ENCODE measurements at regions not wholly inside any gene's neighbourhood (a gene's known extent, or its start where the extent isn't known, plus 50 kb on each side); places are given as distances from the start of the nearest gene placed in this dataset.
"Not testable (repeated sequence)": the region's sequence is repeated elsewhere in the genome, so short reads cannot be mapped to it uniquely, and the experiment has no call there.

DNA sequence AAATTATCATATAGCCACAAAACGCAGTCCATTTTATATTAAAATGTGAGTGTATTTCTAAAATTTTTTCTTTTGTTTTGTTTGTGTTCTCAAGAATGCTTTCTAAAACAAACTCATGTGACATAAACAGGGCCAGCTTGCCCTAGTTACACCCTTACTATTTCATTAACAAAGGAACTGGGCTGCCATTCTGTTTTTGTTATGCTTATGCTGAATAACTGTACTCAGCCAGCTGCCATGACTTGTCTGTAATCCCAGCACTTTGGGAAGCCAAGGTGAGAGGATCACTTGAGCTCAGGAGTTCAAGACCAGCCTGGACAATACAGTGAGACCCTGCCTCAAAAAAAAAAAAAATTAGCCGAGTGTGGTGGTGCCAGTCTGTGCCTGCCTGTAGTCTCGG, 66.0 kb upstream of the TMED7 start:
- not testable (repeated sequence) for H3K4me1 ChIP-seq (ENCODE audit: control insufficient read depth, insufficient read depth, low read length, poor library complexity, severe bottlenecking); H3K27ac ChIP-seq (ENCODE audit: low read depth, low read length, severe bottlenecking); H3K9me3 ChIP-seq (ENCODE audit: control insufficient read depth, low read length); H3K36me3 ChIP-seq (ENCODE audit: control insufficient read depth, insufficient read depth, low read length); H3K4me3 ChIP-seq (ENCODE audit: extremely low read depth, insufficient read depth, low read length, poor library complexity, severe bottlenecking)
- WGBS, 2 experiments (ENCODE audit: insufficient coverage in 2 of 2) = 100% methylated on average over 1 of the region's 3 CpGs

GRCh38 chr5:115686738-115687074, 60.9 kb upstream of the TMED7 start:
- H3K4me3 ChIP-seq (ENCODE audit: extremely low read depth, insufficient read depth, low read length, poor library complexity, severe bottlenecking) = no peak overlapping the region
- no peaks in the 10 kb centered on the region for H3K9me3 ChIP-seq (ENCODE audit: control insufficient read depth, low read length)
- H3K36me3 ChIP-seq (ENCODE audit: control insufficient read depth, insufficient read depth, low read length) = no peaks in the 10 kb centered on the region
- peaks cover 8% of the 10 kb centered on the region for H3K4me1 ChIP-seq (ENCODE audit: control insufficient read depth, insufficient read depth, low read length, poor library complexity, severe bottlenecking)
- H3K27ac ChIP-seq (ENCODE audit: low read depth, low read length, severe bottlenecking) = no peak overlapping the region
- WGBS, 2 experiments (ENCODE audit: insufficient coverage in 2 of 2) = no CpG with 5 or more reads among the region's 1 CpG

DNA sequence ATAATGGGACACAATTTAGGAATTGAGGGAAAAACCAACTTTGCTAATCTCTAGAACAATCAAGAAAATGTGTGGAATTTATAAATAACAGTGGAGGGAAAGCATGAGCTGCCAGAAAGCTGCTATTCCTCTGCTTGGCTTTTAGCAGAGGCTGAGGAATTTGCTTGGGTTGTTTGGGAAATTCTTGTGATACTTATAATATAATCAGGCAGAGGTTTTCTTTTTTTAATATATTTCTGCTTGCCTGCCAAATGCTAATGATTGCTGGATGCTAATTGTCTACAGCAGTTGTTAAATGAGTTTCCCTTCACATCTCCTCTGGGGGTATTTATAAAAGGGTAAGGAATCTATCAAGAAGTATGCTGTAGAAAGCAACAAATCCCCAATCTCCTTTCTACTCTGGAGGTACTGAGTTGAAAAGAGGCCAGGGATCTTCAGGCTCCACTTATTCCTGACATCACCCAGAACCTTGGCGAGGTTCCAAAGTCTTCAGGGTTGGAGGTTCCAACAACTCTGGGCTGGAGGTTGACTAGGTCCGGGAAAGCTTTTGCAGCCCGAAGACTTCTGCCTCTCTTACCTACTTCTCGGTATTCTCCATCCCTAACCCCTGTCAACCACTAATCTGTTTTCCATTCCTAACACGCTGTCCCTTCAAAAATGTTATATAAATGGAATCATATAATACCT, 60.4 kb upstream of the TMED7 start:
- H3K9me3 ChIP-seq (ENCODE audit: control insufficient read depth, low read length) = no peaks in the 10 kb centered on the region
- peaks cover 8% of the 10 kb centered on the region for H3K4me1 ChIP-seq (ENCODE audit: control insufficient read depth, insufficient read depth, low read length, poor library complexity, severe bottlenecking)
- no peak overlapping the region for H3K4me3 ChIP-seq (ENCODE audit: extremely low read depth, insufficient read depth, low read length, poor library complexity, severe bottlenecking)
- WGBS, 2 experiments (ENCODE audit: insufficient coverage in 2 of 2) = 87 to 89% methylated on average over 3 of the region's 5 CpGs
- no peak overlapping the region for H3K27ac ChIP-seq (ENCODE audit: low read depth, low read length, severe bottlenecking)
- no peaks in the 10 kb centered on the region for H3K36me3 ChIP-seq (ENCODE audit: control insufficient read depth, insufficient read depth, low read length)

GRCh38 chr5:115685490-115685889, 59.7 kb upstream of the TMED7 start:
- H3K27ac ChIP-seq (ENCODE audit: low read depth, low read length, severe bottlenecking) = no peak overlapping the region
- no peaks in the 10 kb centered on the region for H3K9me3 ChIP-seq (ENCODE audit: control insufficient read depth, low read length)
- peaks cover 8% of the 10 kb centered on the region for H3K4me1 ChIP-seq (ENCODE audit: control insufficient read depth, insufficient read depth, low read length, poor library complexity, severe bottlenecking)
- no peak overlapping the region for H3K4me3 ChIP-seq (ENCODE audit: extremely low read depth, insufficient read depth, low read length, poor library complexity, severe bottlenecking)
- 100% methylated on average over 1 of the region's 2 CpGs; no CpG with 5 or more reads in 1 of the 2 experiments for WGBS, 2 experiments (ENCODE audit: insufficient coverage in 2 of 2)
- H3K36me3 ChIP-seq (ENCODE audit: control insufficient read depth, insufficient read depth, low read length) = no peaks in the 10 kb centered on the region

GRCh38 chr5:115684513-115685037, 58.7 kb upstream of the TMED7 start:
- Histone ChIP-seq H3K9me3 (ENCODE audit: control insufficient read depth, low read length) (no peaks in the 10 kb centered on the region), H3K36me3 (ENCODE audit: control insufficient read depth, insufficient read depth, low read length) (no peaks in the 10 kb centered on the region), H3K4me1 (ENCODE audit: control insufficient read depth, insufficient read depth, low read length, poor library complexity, severe bottlenecking) (peaks cover 8% of the 10 kb centered on the region), H3K4me3 (ENCODE audit: extremely low read depth, insufficient read depth, low read length, poor library complexity, severe bottlenecking) (no peak overlapping the region), H3K27ac (ENCODE audit: low read depth, low read length, severe bottlenecking) (no peak overlapping the region)
- no CpG with 5 or more reads among the region's 1 CpG for WGBS, 2 experiments (ENCODE audit: insufficient coverage in 2 of 2)

DNA sequence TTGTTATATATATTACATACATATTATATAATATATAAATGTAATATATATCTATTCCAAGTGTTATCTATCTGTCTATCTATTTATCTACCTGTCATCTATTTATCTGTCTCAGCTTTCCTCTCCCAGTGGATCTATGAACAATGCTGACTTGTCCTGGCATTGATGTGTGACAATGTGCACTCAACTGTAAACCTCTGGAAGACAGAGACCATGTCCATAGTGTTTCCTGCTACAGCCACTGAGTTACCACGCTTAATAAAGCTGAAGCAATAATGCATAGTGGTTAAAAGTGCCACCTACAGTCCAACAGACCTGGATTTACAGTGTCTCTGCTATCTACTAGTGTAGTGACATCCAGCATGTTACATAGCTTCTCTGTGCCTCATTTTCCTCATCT, 57.2 kb upstream of the TMED7 start:
- no peaks in the 10 kb centered on the region for H3K9me3 ChIP-seq (ENCODE audit: control insufficient read depth, low read length)
- H3K27ac ChIP-seq (ENCODE audit: low read depth, low read length, severe bottlenecking) = no peak overlapping the region
- H3K4me3 ChIP-seq (ENCODE audit: extremely low read depth, insufficient read depth, low read length, poor library complexity, severe bottlenecking) = no peak overlapping the region
- 79 to 100% methylated on average over 1 of the region's 1 CpG for WGBS, 2 experiments (ENCODE audit: insufficient coverage in 2 of 2)
- H3K36me3 ChIP-seq (ENCODE audit: control insufficient read depth, insufficient read depth, low read length) = no peaks in the 10 kb centered on the region
- H3K4me1 ChIP-seq (ENCODE audit: control insufficient read depth, insufficient read depth, low read length, poor library complexity, severe bottlenecking) = peaks cover 8% of the 10 kb centered on the region
